HEK293 (cell line): ENCODE measurements at regions not wholly inside any gene's neighbourhood (a gene's known extent, or its start where the extent isn't known, plus 50 kb on each side); places are given as distances from the start of the nearest gene placed in this dataset.

ENCODE experiments used
- CTCF ChIA-PET: fragments of 350-600 bp; formaldehyde crosslinking; extraction: SDS; loops from one replicate; lab custom pipeline; 2021; ENCODE audit warnings: antibody characterized with exemption; lab: Yijun Ruan, JAX
- POLR2A ChIA-PET: fragments of 300-600 bp; formaldehyde crosslinking; extraction: SDS; loops from one replicate; lab custom pipeline; 2020; ENCODE audit warnings: antibody characterized with exemption, inconsistent platforms; lab: Yijun Ruan, JAX
- H3K27ac ChIP-seq: fragments of 200-500 bp; sonication (Bioruptor generic); 2 replicates; pipeline ENCODE4 v1.5.1; 2014; ENCODE audit warnings: low read depth, low read length, control low read depth, inconsistent platforms; ENCODE audit errors: extremely low read depth
- H3K36me3 ChIP-seq, 2 experiments: fragments of 200-500 bp in 1 of 2; sonication (Bioruptor generic) in 1 of 2; 1 replicate in 1 of 2; 2 replicates in 1 of 2; pipeline ENCODE4 v1.5.1; 2014 to 2017; ENCODE audit warnings: inconsistent platforms in 2 of 2, low read length in 2 of 2; ENCODE audit not compliant: control insufficient read depth in 2 of 2, insufficient read depth in 1 of 2
- H3K4me1 ChIP-seq: fragments of 200-500 bp; sonication (Bioruptor generic); 2 replicates; pipeline ENCODE4 v1.5.1; 2014; ENCODE audit warnings: mild to moderate bottlenecking, low read length, inconsistent platforms; ENCODE audit not compliant: control insufficient read depth, insufficient read depth
- H3K4me3 ChIP-seq: 2 replicates; pipeline ENCODE4 v1.5.1; 2011; ENCODE audit warnings: low read depth, mild to moderate bottlenecking, control low read depth, low read length, moderate library complexity
- H3K9me3 ChIP-seq: fragments of 200-500 bp; sonication (Bioruptor generic); 2 replicates; pipeline ENCODE4 v1.5.1; 2014; ENCODE audit warnings: low read depth, low read length, inconsistent platforms; ENCODE audit not compliant: control insufficient read depth, insufficient read depth
- ATF2 ChIP-seq: fragments of 450-650 bp; formaldehyde crosslinking; IDR thresholded peaks from 2 replicates; pipeline ENCODE4 v1.5.1; 2016; ENCODE audit warnings: missing biosample characterization, missing genetic modification characterization, low read depth
- KLF8 ChIP-seq: fragments of 450-650 bp; formaldehyde crosslinking; IDR thresholded peaks from 2 replicates; pipeline ENCODE4 v1.5.1; 2016; ENCODE audit warnings: missing biosample characterization, missing genetic modification characterization
- MZF1 ChIP-seq: fragments of 450-650 bp; formaldehyde crosslinking; IDR thresholded peaks from 2 replicates; pipeline ENCODE4 v1.5.1; 2017; ENCODE audit warnings: missing biosample characterization, missing genetic modification characterization, borderline replicate concordance
- OSR2 ChIP-seq: fragments of 450-650 bp; formaldehyde crosslinking; IDR thresholded peaks from 2 replicates; pipeline ENCODE4 v1.5.1; 2016; ENCODE audit warnings: missing biosample characterization, missing genetic modification characterization
- PRDM6 ChIP-seq: fragments of 450-650 bp; formaldehyde crosslinking; IDR thresholded peaks from 2 replicates; pipeline ENCODE4 v1.5.1; 2017; ENCODE audit warnings: missing biosample characterization, missing genetic modification characterization
- SALL2 ChIP-seq: fragments of 450-650 bp; formaldehyde crosslinking; IDR thresholded peaks from 2 replicates; pipeline ENCODE4 v1.5.0; 2017; ENCODE audit warnings: missing biosample characterization, mild to moderate bottlenecking, missing genetic modification characterization, borderline replicate concordance
- SCRT1 ChIP-seq: fragments of 450-650 bp; formaldehyde crosslinking; IDR thresholded peaks from 2 replicates; pipeline ENCODE4 v1.5.1; 2016; ENCODE audit warnings: missing biosample characterization, missing genetic modification characterization, borderline replicate concordance
- SETDB1 ChIP-seq: IDR thresholded peaks from one replicate; pipeline ENCODE4 v1.6.1; 2017; ENCODE audit warnings: mild to moderate bottlenecking, low read length, moderate library complexity, mixed read lengths; ENCODE audit not compliant: insufficient read length
- ZNF140 ChIP-seq: fragments of 450-650 bp; formaldehyde crosslinking; IDR thresholded peaks from 2 replicates; pipeline ENCODE4 v1.5.1; 2016; ENCODE audit warnings: missing biosample characterization, missing genetic modification characterization
- ZNF221 ChIP-seq: fragments of 450-650 bp; formaldehyde crosslinking; IDR thresholded peaks from 2 replicates; pipeline ENCODE4 v1.5.1; 2017; ENCODE audit warnings: missing biosample characterization, missing genetic modification characterization, borderline replicate concordance
- ZNF274 ChIP-seq, 2 experiments: fragments of 200-500 bp in 1 of 2; fragments of 450-650 bp in 1 of 2; sonication (Bioruptor generic) in 1 of 2; formaldehyde crosslinking in 1 of 2; IDR thresholded peaks; 2 replicates each; pipeline versions ENCODE4 v1.5.1 to v1.6.1; 2014 to 2016; ENCODE audit warnings: borderline replicate concordance in 1 of 2, inconsistent platforms in 1 of 2, low read length in 1 of 2, missing biosample characterization in 1 of 2, missing genetic modification characterization in 1 of 2
- ZNF391 ChIP-seq: fragments of 450-650 bp; formaldehyde crosslinking; IDR thresholded peaks from 2 replicates; pipeline ENCODE4 v1.5.1; 2016; ENCODE audit warnings: low read depth, missing biosample characterization, missing genetic modification characterization, borderline replicate concordance
- ZNF398 ChIP-seq: fragments of 450-650 bp; formaldehyde crosslinking; IDR thresholded peaks from 2 replicates; pipeline ENCODE4 v1.5.1; 2017; ENCODE audit warnings: missing biosample characterization, missing genetic modification characterization
- ZNF404 ChIP-seq: fragments of 450-650 bp; formaldehyde crosslinking; IDR thresholded peaks from 2 replicates; pipeline ENCODE4 v1.5.1; 2017; ENCODE audit warnings: missing biosample characterization, missing genetic modification characterization
- ZNF423 ChIP-seq: fragments of 450-650 bp; formaldehyde crosslinking; IDR thresholded peaks from 2 replicates; pipeline ENCODE4 v1.5.1; 2016; ENCODE audit warnings: missing biosample characterization, missing genetic modification characterization
- ZNF513 ChIP-seq: fragments of 450-650 bp; IDR thresholded peaks from 2 replicates; pipeline ENCODE4 v1.5.1; 2018; ENCODE audit warnings: missing biosample characterization, missing genetic modification characterization
- ZNF626 ChIP-seq: fragments of 450-650 bp; sonication (Bioruptor Pico); formaldehyde crosslinking; IDR thresholded peaks from 2 replicates; pipeline ENCODE4 v1.5.1; 2018; ENCODE audit warnings: missing biosample characterization, missing genetic modification characterization, inconsistent platforms
- ZNF76 ChIP-seq: fragments of 450-650 bp; formaldehyde crosslinking; IDR thresholded peaks from 2 replicates; pipeline ENCODE4; 2016; ENCODE audit warnings: low read depth, missing biosample characterization, missing genetic modification characterization, borderline replicate concordance
- ZSCAN16 ChIP-seq: fragments of 450-650 bp; formaldehyde crosslinking; IDR thresholded peaks from 2 replicates; pipeline ENCODE4 v1.5.1; 2016; ENCODE audit warnings: missing biosample characterization, missing genetic modification characterization

- ChIA-PET POLR2A (no interaction called here), CTCF (interaction anchor here (0.9 kb wide), 1 partner anchor 14 kb away, joined by 3 read pairs; no protein-coding TSS in a partner anchor)
- H3K9me3 ChIP-seq = no peaks in the 10 kb centered on the region
- no peak overlapping the region for H3K4me3 ChIP-seq
- H3K27ac ChIP-seq = no peak overlapping the region
- no peak for TF ChIP-seq ZNF274 (IDR thresholded peaks at IDR 0.05; ENCODE audit: low read length)
- TF ChIP-seq ZNF274 (tag by site-specific recombination; IDR thresholded peaks at IDR 0.05; ENCODE audit: borderline replicate concordance) = no peak
- no peak for TF ChIP-seq PRDM6 (tag by site-specific recombination)
- TF ChIP-seq ATF2 (tag by site-specific recombination) = no peak
- no peak for TF ChIP-seq ZNF513
- no peak for TF ChIP-seq ZNF423 (tag by site-specific recombination)
- no peak for TF ChIP-seq MZF1 (tag by site-specific recombination)
- no peak for TF ChIP-seq ZNF404 (tag by site-specific recombination)
- TF ChIP-seq SALL2 (tag by site-specific recombination) = no peak
- TF ChIP-seq OSR2 (tag by site-specific recombination) = no peak
- no peak for TF ChIP-seq SCRT1 (tag by site-specific recombination)
- TF ChIP-seq ZSCAN16 (tag by site-specific recombination) = no peak
- no peak for TF ChIP-seq ZNF391 (tag by site-specific recombination)
- no peak for TF ChIP-seq ZNF221 (tag by site-specific recombination)
- no peak for TF ChIP-seq ZNF398
- TF ChIP-seq ZNF626 (tag by site-specific recombination) = no peak
- no peak for TF ChIP-seq ZNF76 (tag by site-specific recombination)
- no peak for TF ChIP-seq SETDB1
- TF ChIP-seq ZNF140 (tag by site-specific recombination) = no peak
- no peak for TF ChIP-seq KLF8
- no peaks in the 10 kb centered on the region for H3K36me3 ChIP-seq
- no peaks in the 10 kb centered on the region for H3K4me1 ChIP-seq
Observed at GRCh38 chr13:60990032-60990733, 425.5 kb downstream of the PCDH20 start.
